HPDE6-E6E7 (cell line): ENCODE measurements at regions not wholly inside any gene's neighbourhood (a gene's known extent, or its start where the extent isn't known, plus 50 kb on each side); places are given as distances from the start of the nearest gene placed in this dataset.
"Not testable (repeated sequence)": the region's sequence is repeated elsewhere in the genome, so short reads cannot be mapped to it uniquely, and the experiment has no call there.

ENCODE experiments used
- DNase-seq: peaks from one replicate; pipeline ENCODE4 v3.0.0; 2011; ENCODE audit warnings: missing footprints; ENCODE audit errors: extremely low spot score

- no peak for DNase-seq
Measured at GRCh38 chr11:70592641-70593165, 194.4 kb downstream of the CTTN start.

- DNase-seq: no peak
Measured at GRCh38 chr11:70593446-70593983, 195.2 kb downstream of the CTTN start.

- no peak for DNase-seq
Measured at GRCh38 chr11:70594031-70594430, 195.7 kb downstream of the CTTN start.

- no peak for DNase-seq
Measured at GRCh38 chr11:70594606-70595005, 196.3 kb downstream of the CTTN start.

GRCh38 chr11:70595016-70595415, 196.7 kb downstream of the CTTN start:
- DNase-seq: no peak

GRCh38 chr11:70595452-70595851, 197.1 kb downstream of the CTTN start:
- DNase-seq: no peak

GRCh38 chr11:70596091-70596490, 197.8 kb downstream of the CTTN start:
- no peak for DNase-seq

- DNase-seq: no peak
Measured at GRCh38 chr11:70597006-70597555, 198.8 kb downstream of the CTTN start.

- DNase-seq: no peak
Measured at GRCh38 chr11:70597751-70598625, 199.7 kb downstream of the CTTN start.

- not testable (repeated sequence) for DNase-seq
Measured at GRCh38 chr11:70600911-70601415, 202.6 kb downstream of the CTTN start.

GRCh38 chr11:70601861-70602538, 203.7 kb downstream of the CTTN start:
- DNase-seq: no peak

GRCh38 chr11:70603114-70603755, 204.9 kb downstream of the CTTN start:
- DNase-seq: no peak

- DNase-seq: no peak
Measured at GRCh38 chr11:70603756-70604211, 205.5 kb downstream of the CTTN start.

- no peak for DNase-seq
Measured at GRCh38 chr11:70604221-70604620, 205.9 kb downstream of the CTTN start.

GRCh38 chr11:70604630-70605467, 206.5 kb downstream of the CTTN start:
- DNase-seq: no peak

GRCh38 chr11:70605468-70605815, 207.1 kb downstream of the CTTN start:
- DNase-seq: no peak

GRCh38 chr11:70605846-70606245, 207.5 kb downstream of the CTTN start:
- no peak for DNase-seq

GRCh38 chr11:70606248-70606950, 208.1 kb downstream of the CTTN start:
- no peak for DNase-seq

- DNase-seq: no peak
Measured at GRCh38 chr11:70606951-70607330, 208.6 kb downstream of the CTTN start.

GRCh38 chr11:70607561-70607960, 209.2 kb downstream of the CTTN start:
- DNase-seq: no peak
